Germinal center (tissue), 1 donor: ENCODE measurements at regions not wholly inside any gene's neighbourhood (a gene's known extent, or its start where the extent isn't known, plus 50 kb on each side); places are given as distances from the start of the nearest gene placed in this dataset.
A peak's percentile ranks its signal among the peaks of the same experiment; 100 is the strongest.
"Not testable (repeated sequence)": the region's sequence is repeated elsewhere in the genome, so short reads cannot be mapped to it uniquely, and the experiment has no call there.

ENCODE experiments used
- DNase-seq: peaks from one replicate; pipeline ENCODE4 v3.0.0; 2012; ENCODE audit warnings: mixed read lengths, low spot score

DNA sequence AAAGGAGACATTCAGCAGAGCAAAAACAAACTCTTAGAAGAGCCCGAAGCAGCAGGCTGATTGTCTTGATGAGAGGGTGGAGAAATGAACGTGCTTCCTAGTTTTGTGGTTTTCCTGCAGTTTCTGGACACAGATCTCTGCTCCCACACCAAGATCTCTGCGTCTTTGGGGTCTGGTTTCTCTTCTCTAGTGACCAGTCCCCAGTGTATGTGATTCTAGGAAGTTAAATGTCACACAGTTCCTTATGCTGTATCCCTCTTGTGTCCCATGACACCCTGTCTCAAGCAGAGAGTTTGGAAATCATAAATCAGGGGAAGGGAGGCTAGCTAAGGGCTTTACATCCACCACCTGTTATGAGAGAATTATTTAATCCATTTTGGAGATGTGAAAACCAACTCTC, 55.4 kb upstream of the KLF14 start:
- no peak for DNase-seq

DNA sequence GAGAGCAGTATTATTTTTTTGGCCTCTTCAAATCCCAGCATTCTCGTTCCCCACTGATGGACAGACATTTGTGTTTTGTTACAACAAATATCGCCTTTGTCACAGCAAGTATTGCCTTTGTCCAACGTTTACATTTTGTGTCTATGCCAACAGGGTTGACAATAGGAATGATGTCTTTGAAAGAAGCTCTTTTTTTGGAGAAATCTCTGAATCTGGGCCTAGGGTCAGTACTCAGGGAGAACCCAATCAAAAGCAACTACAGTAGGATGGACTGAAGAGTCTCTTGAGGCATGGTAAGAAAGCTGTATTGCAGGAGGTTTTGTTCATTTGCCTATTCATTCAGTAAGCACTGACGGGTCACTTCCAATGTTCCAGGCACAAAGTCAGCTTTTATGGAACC, 57.7 kb upstream of the KLF14 start:
- DNase-seq, result no peak

DNA sequence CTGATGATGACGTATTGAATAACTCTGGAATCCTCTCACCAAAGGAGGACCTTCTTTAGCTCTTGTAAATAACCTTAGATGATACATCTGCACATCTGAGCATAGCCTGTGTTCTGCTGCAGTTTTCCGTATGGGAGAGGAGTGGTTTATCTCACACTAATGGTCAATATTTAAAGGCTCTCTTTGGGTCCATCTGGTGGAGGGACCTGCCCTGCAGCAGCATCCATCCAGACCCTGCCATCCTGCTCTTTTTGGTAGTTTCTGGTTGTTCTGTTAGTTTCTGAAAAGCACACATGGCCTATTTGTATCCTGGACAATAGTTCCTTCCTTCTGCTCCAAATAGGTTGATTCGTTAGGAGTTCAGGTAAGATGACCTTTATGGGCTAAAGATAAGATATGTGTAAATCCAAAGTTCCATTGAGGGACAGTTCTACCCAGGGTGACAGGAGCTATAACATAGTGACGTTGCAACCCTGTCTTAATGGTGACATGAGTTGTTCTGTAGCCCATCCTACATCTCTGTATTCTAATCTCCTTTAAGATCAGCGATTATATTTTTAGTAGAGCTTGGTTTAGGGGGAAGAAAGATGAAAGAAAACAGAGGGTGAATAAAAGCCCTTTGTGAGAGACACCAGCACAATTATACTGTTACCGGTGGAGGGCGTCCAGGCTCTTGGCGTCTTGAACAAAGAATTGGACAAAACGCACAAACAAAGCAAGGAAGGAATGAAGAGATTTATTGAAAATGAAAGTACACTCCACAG, 60.0 kb upstream of the KLF14 start:
- no peak for DNase-seq

DNA sequence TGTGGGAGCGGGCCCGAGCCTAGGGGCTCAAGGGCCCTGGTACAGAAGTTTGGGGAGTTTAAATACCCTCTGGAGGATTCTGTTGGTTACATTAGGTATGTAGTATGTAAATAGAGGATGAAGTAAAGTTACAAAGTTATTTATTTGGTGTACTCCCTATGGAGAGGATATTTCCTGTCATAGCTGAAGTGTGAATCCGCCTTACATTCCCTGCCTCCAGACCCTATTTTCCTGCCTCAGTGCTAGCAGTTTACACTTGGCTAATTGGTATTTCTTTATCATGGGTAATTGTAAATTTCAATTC, 60.6 kb upstream of the KLF14 start:
- no peak for DNase-seq

DNA sequence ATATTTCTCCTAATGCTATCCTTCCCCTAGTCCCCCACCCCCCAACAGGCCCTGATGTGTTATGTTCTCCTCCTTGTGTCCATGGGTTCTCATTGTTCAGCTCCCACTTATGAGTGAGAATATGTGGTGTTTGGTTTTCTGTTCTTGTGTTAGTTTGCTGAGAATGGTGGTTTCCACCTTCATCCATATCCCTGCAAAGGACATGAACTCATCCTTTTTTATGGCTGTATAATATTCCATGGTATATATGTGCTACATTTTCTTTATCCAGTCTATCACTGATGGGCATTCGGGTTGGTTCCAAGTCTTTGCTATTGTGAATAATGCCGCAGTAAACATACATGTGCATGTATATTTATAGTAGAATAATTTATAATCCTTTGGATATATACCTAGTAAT, 62.4 kb upstream of the KLF14 start:
- not testable (repeated sequence) for DNase-seq

DNA sequence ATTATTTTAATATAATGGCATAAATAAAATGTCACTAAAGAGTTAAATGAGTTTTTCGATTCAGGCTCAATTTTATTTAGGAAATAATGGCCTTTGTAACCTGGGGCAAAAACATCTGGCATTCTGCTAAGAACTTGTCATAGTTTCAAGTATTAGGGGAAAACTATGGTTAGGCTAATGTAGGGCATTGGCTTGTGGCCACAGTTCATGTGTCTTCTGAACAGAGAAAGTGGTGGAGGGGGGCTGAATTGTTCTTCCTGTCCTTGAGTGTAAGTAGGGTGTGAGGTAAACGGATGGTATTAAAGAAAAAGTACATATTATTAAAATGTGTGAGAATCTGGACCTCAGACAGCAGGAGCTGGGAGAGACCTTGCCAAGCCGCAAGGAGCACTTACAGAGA, 69.1 kb upstream of the KLF14 start:
- no peak for DNase-seq

DNA sequence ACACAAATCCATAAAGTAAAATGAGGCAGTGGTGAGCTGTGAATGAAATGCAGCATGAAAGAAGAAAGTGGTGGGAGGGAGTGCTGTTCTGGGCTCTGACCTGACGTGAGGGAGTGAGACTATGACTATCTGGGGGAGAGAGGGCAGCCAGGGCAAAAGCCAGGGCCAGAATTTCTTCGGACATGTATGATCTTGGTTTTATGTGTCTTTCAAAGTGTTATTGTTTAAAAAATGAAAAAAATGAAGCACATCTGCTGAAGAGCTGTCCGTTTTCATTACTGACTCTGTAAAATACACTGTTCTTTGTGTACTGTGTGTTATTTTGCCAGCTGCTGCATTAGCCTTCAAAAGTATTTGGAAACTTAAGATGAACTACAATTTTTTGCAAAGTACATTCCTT, 70.2 kb upstream of the KLF14 start:
- no peak for DNase-seq

DNA sequence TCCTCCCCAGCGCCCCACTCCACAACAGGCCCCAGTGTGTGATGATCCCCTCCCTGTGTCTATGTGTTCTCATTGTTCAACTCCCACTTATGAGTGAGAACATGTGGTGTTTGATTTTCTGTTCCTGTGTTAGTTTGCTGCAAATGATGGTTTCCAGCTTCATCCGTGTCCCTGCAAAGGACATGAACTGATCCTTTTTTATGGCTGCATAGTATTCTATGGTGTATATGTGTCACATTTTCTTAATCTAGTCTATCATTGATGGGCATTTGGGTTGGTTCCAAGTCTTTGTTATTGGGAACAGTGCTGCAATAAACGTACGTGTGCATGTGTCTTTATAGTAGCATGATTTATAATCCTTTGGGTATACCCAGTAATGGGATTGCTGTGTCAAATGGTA, 78.8 kb upstream of the KLF14 start:
- DNase-seq, result not testable (repeated sequence)

DNA sequence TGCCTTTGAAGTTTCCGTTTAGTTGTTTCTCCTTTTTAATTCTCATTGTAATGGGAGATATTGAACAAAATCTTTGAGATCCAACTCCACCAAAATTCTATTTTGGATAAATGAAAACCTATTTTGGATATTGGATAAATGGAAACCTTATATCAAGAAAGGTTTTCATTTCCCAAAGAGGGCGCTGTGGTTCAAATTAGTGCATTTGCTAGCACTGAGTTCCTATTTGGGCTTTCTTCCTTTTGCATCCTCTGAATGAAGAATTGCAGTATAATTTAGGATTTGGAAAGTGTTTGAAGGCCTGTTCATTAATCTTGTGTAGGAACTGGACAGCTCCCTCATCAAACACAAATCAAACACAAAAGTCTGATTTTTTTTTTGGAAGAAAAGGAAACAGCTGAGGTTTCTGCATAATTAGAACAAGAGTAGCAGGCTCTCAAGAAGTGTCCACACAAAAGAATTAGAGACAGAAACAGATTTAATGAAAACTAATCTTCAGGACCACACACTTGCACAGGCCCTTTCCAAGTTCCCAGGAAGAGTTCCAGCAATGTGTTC, 80.8 kb upstream of the KLF14 start:
- no peak for DNase-seq

DNA sequence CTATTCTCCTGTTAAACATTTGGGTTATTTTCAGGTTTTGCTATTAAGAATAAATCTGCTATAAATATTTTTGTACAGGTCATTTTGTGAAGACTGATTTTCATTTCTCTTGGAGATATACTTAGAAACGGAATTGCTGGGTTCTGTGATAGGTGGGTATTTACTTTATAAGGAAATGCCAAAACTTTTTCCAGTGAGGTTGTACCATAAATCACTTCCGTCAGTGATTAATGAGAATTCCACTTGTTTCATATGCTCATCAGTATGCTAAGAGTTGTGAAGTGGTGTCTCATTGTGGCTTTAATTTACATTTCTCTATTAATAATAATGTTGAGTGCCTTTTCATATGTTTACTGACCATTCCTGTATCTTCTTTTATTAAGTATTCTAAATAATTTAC, 84.0 kb upstream of the KLF14 start:
- no peak for DNase-seq

DNA sequence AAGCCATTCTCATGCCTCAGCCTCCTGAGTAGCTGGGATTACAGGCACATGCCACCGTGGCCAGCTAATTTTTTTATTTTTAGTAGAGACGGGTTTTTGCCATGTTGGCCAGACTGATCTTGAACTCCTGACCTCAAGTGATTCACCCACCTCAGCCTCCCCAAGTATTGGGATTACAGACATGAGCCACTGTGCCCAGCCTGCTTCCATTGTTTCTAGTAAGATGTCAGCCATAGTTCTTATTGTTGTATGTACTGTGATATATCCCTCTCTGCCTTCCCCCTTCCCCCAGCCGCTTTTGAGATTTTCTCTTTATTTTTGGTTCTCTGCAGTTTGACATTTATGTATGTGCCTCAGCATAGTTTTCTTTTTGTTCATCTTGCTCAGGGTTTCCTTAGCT, 87.9 kb upstream of the KLF14 start:
- DNase-seq, result no peak

DNA sequence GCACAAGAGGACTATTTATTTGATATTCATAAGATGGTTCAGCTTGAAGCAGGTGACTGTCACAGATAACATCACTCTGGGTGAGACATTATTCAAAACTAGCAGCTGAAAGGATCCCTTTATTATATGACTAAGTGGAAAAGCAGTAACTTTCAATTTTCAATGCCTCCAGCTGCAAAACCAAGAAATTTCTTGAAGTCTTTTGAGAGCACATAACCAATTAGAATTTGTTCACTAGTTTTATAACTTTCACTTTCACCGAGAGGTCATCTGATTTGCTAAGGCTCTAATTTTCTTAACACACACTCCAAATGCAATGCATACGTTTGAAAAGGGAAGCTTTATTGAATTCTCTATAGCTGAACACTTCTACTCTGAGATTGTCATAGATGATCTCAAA, 88.6 kb upstream of the KLF14 start:
- DNase-seq, result no peak

DNA sequence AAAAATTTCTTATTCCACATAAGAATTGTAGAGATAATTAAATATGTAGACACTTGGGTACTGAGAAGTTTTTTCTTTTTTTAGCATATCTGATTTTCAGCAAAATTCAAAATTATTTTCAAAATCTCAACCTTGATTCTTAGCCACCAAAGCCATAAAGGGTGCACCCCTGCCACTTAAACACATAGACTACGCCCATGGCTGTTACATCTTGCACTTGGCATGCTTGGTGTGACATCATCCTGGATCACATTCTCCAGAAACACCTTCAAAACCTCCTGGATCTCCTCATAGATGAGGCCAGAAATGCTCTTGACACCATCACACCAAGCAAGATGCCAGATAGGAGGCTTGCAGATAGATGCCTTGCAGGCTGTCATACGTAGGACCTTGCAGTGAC, 89.1 kb upstream of the KLF14 start:
- no peak for DNase-seq

DNA sequence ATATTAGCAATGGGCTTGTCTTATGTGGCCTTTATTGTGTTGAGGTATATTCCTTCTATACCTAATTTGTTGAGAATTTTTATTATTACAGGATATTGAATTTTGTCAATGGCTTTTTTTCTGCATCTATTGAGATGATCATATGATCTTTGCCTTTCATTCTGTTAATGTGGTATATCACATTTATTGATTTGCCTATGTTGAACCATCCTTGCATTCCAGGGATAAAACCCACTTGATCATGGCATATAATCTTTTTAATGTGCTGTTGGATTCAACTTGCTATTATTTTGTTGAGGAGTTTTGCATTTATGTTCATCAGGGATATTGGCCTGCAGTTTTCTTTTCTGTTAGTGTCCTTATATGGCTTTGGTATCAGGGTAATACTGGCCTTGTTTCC, 91.8 kb upstream of the KLF14 start:
- DNase-seq, result no peak

DNA sequence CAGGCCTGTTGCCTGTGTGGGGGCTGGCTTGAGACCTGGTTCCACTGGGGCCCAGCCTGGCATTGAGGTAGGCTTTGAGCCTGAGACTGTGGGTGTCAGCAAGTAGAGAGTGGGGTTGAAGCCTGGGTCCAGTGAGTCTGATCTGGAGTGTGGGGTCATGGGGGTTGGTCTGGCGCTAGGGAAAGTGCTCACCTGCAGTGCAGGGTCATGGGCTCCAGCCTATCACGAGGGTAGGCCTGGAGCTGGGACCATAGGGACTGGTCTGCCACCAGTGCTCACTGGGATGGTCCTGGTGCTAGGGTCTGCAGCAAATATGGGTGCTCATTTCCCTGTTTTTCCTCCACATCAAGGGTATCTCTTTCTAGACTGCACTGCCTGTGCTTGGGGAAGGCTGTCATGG, 95.4 kb upstream of the KLF14 start:
- no peak for DNase-seq

DNA sequence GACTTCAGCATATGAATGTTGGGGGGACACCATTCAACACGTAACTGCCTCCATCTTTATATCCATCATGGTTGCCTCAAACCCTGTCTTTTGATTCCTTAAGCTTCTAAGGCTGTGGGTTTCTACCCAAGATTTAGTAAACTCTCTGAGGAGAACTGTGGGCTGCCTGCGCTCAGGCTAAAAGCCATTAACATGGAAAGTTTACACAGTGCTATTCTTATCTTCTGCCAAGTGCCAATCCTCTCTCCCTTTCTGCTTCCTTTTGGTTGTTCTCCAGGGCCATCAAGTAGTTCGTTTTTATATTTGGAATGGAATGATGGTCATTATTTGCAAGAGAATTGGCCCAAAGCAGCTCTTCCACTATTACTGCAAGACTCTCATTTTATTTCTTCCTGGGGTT, 97.3 kb upstream of the KLF14 start:
- DNase-seq, result no peak

DNA sequence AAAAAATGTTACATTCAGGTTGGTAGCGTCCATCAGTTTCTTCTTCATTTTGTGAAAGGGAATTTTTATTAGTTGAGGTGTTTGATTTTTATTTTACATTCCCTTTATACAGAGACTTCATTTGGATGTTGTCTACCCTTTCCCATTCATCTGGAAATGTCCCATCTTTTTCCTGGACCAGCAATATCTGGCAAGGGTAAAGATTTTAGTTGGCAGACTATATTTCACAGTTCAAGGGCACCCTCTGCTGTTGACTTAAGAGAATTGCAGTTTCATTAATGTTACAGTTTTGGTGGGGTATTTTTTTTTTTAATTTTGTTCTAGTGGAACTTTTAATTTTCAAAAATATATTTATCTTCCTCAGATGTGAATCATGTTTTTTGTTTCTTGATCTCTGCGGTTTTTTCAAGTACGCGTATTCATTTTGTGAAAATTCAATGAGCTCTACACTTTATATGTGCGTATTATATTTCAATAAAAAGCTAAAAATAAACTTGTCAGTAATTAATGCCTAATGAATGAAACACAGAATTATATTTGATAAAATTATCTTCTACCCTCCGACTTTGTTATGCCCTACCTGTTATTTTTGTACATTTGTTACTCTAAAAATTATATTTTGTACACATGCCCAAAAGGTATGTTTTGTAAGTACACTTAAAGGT, 97.9 kb upstream of the KLF14 start:
- DNase-seq, result peak; percentile 57

DNA sequence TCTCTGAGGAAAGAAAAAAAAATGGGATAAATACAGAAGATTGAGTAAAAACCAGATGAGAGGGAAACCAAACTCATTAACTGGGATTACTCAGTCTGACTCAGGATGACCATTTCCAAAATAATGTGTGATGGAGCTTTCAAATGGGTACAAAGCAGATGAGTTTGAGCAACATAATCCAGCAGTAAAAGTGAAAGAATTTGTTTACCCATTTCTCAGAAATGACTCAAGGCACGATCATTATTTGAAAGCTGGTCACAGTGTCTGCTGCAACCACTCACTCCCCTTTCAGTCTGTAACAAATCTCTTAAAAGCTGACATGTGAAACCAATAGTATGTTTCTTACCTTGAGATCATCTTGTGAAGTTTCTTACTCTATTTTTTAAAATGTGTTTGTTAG, 104.7 kb upstream of the KLF14 start:
- no peak for DNase-seq

DNA sequence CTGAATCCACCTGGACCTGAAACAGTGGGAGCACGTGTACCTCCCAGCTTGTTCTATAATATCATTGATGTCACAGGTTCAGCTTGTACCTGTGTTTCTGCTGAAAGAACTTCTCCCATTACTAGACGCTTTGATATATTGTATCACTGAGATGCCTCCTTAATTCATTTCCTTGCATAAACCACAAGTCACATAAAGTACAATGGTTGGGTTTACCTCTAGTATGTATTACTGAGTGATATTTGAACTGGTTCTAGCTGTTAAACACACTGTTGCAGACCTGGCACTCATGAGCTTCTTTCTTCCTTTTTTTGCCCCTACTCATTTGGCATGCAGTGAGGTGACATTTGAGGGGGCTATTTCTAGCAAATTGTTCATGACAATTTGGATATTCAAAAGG, 106.6 kb upstream of the KLF14 start:
- no peak for DNase-seq

DNA sequence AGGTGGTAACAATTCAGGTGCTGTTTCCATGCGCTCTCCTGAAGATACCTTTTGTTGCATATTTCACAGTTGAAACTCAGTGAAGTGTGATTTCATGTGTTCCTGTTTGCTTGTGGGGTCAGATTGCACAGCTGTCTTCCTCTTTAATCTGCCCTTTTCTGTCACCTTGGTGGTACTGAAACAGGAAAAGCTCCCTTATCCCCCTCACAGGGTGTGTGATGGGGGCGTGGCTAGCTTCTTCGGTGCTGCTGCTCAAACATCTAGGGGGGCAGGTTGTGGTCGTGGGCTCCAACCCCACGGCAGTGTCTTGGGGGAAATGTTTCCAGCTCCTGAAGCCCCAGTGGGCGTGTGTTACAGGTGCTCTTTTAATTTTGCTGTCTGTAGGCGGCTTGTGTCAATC, 107.4 kb upstream of the KLF14 start:
- peak; percentile 13 for DNase-seq

DNA sequence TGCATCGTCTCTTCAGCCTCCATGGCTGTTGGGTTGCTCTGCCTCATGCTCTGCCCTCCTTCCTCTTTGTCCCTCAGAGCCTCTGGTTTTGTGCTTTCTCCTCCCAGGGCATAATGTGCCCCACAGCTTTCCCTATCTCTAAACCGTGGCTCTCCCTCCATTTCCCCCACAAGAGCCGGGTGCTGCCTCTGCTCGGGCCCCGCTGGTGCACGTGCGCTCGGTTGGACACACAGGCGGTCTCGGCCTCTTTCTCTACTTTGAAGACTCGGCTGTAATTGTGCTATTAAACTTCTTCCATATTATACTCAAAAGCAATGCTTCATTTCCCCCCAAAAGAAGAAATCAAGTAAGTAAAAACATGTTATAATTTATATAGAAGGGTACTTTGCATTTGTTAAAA, 109.7 kb upstream of the KLF14 start:
- no peak for DNase-seq

DNA sequence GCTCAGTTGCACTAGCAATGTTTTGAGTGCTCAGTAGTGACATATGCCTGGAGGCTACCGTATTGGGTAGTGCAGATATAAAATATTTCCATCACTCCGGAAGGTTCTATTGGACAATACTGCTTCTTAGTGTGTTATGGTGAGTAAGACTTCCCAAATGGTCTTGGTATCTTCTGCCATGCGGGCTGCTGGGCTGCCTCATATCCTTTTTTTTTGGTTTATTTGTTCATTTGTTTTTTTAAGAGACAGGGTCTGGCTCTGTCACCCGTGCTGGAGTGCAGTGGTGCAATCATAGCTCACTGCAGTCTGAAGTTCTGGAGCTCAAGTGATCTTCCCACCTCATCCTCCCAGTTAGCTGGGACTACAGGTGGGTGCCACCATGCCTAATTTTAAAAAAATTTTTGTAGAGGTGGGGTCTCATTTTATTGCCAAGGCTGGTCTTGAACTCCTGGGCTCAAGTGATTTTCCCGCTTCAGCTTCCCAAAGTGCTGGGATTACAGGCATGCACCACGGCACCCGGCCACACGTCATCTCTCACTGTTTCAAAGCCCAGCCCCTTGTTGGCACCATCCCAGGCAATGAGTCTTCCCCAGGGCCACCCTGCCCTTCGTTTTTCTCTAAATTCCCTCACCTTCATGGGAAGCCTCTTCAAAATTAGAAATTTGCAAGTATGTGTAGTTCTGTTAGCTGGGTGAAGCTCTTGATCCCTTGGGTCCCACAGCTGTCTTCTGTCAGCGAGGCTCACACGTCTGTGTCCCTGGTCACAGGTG, 111.0 kb upstream of the KLF14 start:
- no peak for DNase-seq

DNA sequence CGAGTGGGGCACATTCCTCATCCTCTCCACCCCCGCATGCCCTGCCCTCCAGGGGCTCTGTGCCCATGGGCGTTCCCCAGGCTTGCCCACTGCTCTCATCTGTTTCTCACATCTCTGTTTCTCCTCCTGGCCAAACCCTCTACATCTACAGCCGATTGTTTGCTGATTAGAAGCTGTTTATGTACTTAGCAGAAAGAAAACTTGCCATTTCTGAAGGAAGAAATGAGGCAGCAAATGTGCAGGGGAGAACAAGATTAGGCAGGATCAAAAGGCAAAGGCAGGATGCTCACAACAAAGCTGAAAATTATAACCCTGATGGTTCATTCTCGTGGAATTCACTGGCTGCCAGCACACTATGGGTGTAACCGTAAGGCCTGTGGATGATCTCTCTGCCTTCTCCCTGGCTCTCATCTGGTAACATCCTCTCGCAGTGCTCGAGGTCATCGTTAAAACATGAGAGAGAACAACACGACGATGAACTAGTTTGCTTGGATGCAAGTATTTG, 111.6 kb upstream of the KLF14 start:
- no peak for DNase-seq
